Mesenchymal stem cell (in vitro differentiated cells and primary cell): ENCODE measurements at regions not wholly inside any gene's neighbourhood (a gene's known extent, or its start where the extent isn't known, plus 50 kb on each side); places are given as distances from the start of the nearest gene placed in this dataset.

ENCODE experiments used
- DNase-seq: peaks from one replicate; pipeline ENCODE4 v3.0.0-alpha.2; 2013
- H2AFZ ChIP-seq: one replicate; pipeline ENCODE4 v1.6.1; 2013; ENCODE audit warnings: low read depth, mild to moderate bottlenecking, control low read depth, inconsistent platforms, low read length, moderate library complexity
- H2AK5ac ChIP-seq: 2 replicates; pipeline ENCODE4 v1.6.1; 2013; ENCODE audit warnings: low read length, moderate library complexity, mild to moderate bottlenecking, inconsistent platforms; ENCODE audit not compliant: severe bottlenecking
- H2BK120ac ChIP-seq: one replicate; pipeline ENCODE4 v1.6.1; 2013; ENCODE audit warnings: low read depth, mild to moderate bottlenecking, inconsistent platforms, low read length, moderate library complexity
- H2BK12ac ChIP-seq, 2 experiments: one replicate each; pipeline ENCODE4 v1.6.1; 2013; ENCODE audit warnings: inconsistent platforms in 2 of 2, low read length in 2 of 2, mild to moderate bottlenecking in 2 of 2, moderate library complexity in 2 of 2, control low read depth in 1 of 2
- H2BK15ac ChIP-seq: one replicate; pipeline ENCODE4 v1.6.1; 2013; ENCODE audit warnings: mild to moderate bottlenecking, low read depth, inconsistent platforms; ENCODE audit not compliant: poor library complexity, severe bottlenecking
- H2BK5ac ChIP-seq: 2 replicates; pipeline ENCODE4 v1.6.1; 2013; ENCODE audit warnings: low read depth, mild to moderate bottlenecking, low read length, control low read depth, inconsistent platforms; ENCODE audit not compliant: poor library complexity, severe bottlenecking
- H3K14ac ChIP-seq, 2 experiments: one replicate each; pipeline ENCODE4 v1.6.1; 2013; ENCODE audit warnings: inconsistent platforms in 2 of 2, low read length in 2 of 2, control low read depth in 1 of 2, mild to moderate bottlenecking in 1 of 2, moderate library complexity in 1 of 2
- H3K18ac ChIP-seq, 2 experiments: one replicate each; pipeline ENCODE4 v1.6.1; 2013; ENCODE audit warnings: inconsistent platforms in 2 of 2, low read length in 2 of 2, control low read depth in 1 of 2, low read depth in 1 of 2, mild to moderate bottlenecking in 1 of 2
- H3K23ac ChIP-seq, 2 experiments: one replicate each; pipeline ENCODE4 v1.6.1; 2013; ENCODE audit warnings: inconsistent platforms in 2 of 2, low read length in 2 of 2, mild to moderate bottlenecking in 2 of 2, moderate library complexity in 2 of 2, control low read depth in 1 of 2
- H3K27ac ChIP-seq: 2 replicates; pipeline ENCODE4 v1.5.1; 2013; ENCODE audit warnings: mild to moderate bottlenecking, moderate library complexity, low read length, control low read depth, inconsistent platforms; ENCODE audit not compliant: poor library complexity, severe bottlenecking
- H3K27me3 ChIP-seq, 2 experiments: 2 replicates each; pipeline versions ENCODE4 v1.6.1 to v1.7.0; 2013; ENCODE audit warnings: low read length in 2 of 2, mild to moderate bottlenecking in 2 of 2, moderate library complexity in 2 of 2, control low read depth in 1 of 2, inconsistent platforms in 1 of 2; ENCODE audit not compliant: control insufficient read depth in 1 of 2, insufficient read depth in 1 of 2
- H3K36me3 ChIP-seq, 2 experiments: 2 replicates each; pipeline versions ENCODE4 v1.6.1 to v1.7.0; 2013; ENCODE audit warnings: low read length in 2 of 2, control low read depth in 1 of 2, inconsistent platforms in 1 of 2, low read depth in 1 of 2, mild to moderate bottlenecking in 1 of 2; ENCODE audit not compliant: insufficient read depth in 2 of 2, control insufficient read depth in 1 of 2
- H3K4ac ChIP-seq, 2 experiments: one replicate each; pipeline ENCODE4 v1.6.1; 2013; ENCODE audit warnings: inconsistent platforms in 2 of 2, low read length in 2 of 2, mild to moderate bottlenecking in 2 of 2, moderate library complexity in 2 of 2, control low read depth in 1 of 2, low read depth in 1 of 2
- H3K4me1 ChIP-seq: 2 replicates; pipeline ENCODE4 v1.6.1; 2013; ENCODE audit warnings: low read depth, low read length, control low read depth; ENCODE audit not compliant: control insufficient read depth, insufficient read depth
- H3K4me2 ChIP-seq: 2 replicates; pipeline ENCODE4 v1.6.1; 2013; ENCODE audit warnings: low read length, mild to moderate bottlenecking, inconsistent platforms; ENCODE audit not compliant: poor library complexity, severe bottlenecking
- H3K4me3 ChIP-seq, 2 experiments: 2 replicates each; pipeline versions ENCODE4 v1.5.1 to v1.7.0; 2013; ENCODE audit warnings: low read length in 2 of 2, mild to moderate bottlenecking in 2 of 2, control low read depth in 1 of 2, low read depth in 1 of 2; ENCODE audit not compliant: insufficient read depth in 1 of 2
- H3K79me1 ChIP-seq: replicated peaks from 2 replicates; pipeline ENCODE4 v1.6.1; 2013; ENCODE audit warnings: mild to moderate bottlenecking, control low read depth, low read length, inconsistent platforms; ENCODE audit not compliant: poor library complexity, severe bottlenecking
- H3K9ac ChIP-seq: 2 replicates; pipeline ENCODE4 v1.7.0; 2013; ENCODE audit warnings: mild to moderate bottlenecking, low read length, moderate library complexity
- H3K9me3 ChIP-seq: 2 replicates; pipeline ENCODE4 v1.7.0; 2013; ENCODE audit warnings: mild to moderate bottlenecking, low read length; ENCODE audit not compliant: control insufficient read depth
- H4K8ac ChIP-seq: one replicate; pipeline ENCODE4 v1.6.1; 2013; ENCODE audit warnings: inconsistent platforms, mild to moderate bottlenecking, low read length, moderate library complexity
- H4K91ac ChIP-seq: one replicate; pipeline ENCODE4 v1.6.1; 2013; ENCODE audit warnings: mild to moderate bottlenecking, low read length, inconsistent platforms
- WGBS: methylation state at CpG from one replicate; pipeline ENCODE4 v1.1.7; 2013; ENCODE audit warnings: mixed read lengths; 5-methylcytosine and 5-hydroxymethylcytosine counted together

DNA sequence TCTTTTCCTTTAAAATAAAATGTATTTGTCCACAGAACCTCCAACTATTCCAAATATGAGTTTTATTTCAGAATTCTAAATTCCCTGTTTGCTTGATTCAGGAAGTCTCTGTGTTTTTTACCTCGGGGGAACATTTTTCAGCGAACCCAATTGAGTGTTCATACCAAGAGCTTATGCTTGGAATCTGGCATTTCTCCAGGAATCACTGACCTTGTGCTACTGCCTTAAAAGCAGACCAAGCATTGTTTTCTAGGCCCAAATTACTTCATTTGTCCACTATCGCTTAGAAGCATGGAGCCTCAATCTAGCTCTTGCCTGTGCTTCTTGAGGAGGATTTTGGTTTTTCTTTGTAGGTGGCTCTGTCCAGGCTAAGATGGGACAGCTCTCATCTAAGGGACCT lies 59.4 kb downstream of the EBLN1 start:
- Histone ChIP-seq H2BK5ac (no peak overlapping the region), H4K91ac (no peak overlapping the region), H3K4me2 (no peak overlapping the region), H3K4me3 (no peak overlapping the region), H2BK120ac (no peak overlapping the region), H2AFZ (no peak overlapping the region), H2AK5ac (no peak overlapping the region), H3K9ac (no peak overlapping the region), H3K9me3 (peaks cover 2% of the 10 kb centered on the region), H4K8ac (no peak overlapping the region), H3K36me3 (no peaks in the 10 kb centered on the region), H2BK15ac (no peak overlapping the region), H3K18ac (no peak overlapping the region), H3K23ac (no peak overlapping the region), H2BK12ac (no peak overlapping the region), H3K27ac (no peak overlapping the region), H3K4ac (no peak overlapping the region), H3K27me3 (no peaks in the 10 kb centered on the region), H3K79me1 (no peaks in the 10 kb centered on the region), H3K14ac (no peak overlapping the region), H3K4me1 (no peaks in the 10 kb centered on the region)
- DNase-seq, result no peak
- WGBS, result 82% methylated on average over 3 of the region's 3 CpGs

DNA sequence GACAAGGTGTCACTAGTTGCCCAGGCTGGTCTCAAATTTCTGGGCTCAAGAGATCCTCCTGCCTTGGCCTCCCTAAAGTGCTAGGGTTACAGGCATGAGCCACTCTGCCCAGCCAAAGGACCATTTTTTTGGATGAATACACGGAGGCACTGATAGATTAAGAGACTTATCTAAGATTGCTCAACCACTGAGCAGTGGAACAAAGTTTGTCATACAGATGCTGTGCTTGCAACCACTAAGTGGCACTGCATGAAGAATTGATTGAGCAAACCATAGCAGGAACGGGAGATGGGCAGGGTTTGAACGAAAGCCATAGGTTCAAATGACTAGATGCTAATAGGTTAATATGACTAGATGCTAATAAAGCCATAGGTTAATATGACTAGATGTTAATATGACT lies 61.1 kb downstream of the EBLN1 start:
- no peak for DNase-seq
- no peaks in the 10 kb centered on the region for H3K79me1 ChIP-seq
- H3K4ac ChIP-seq, result no peak overlapping the region
- WGBS, result 76% methylated on average over 3 of the region's 3 CpGs
- H3K27ac ChIP-seq, result no peak overlapping the region
- peaks cover 8% of the 10 kb centered on the region for H3K9me3 ChIP-seq
- H2BK15ac ChIP-seq, result no peak overlapping the region
- no peaks in the 10 kb centered on the region for H3K36me3 ChIP-seq
- H3K4me3 ChIP-seq, result no peak overlapping the region
- H3K9ac ChIP-seq, result no peak overlapping the region
- H2BK12ac ChIP-seq, result no peak overlapping the region
- H3K14ac ChIP-seq, result no peak overlapping the region
- H3K27me3 ChIP-seq, result no peaks in the 10 kb centered on the region
- H2BK120ac ChIP-seq, result no peak overlapping the region
- H2AFZ ChIP-seq, result no peak overlapping the region
- H3K18ac ChIP-seq, result no peak overlapping the region
- no peak overlapping the region for H2BK5ac ChIP-seq
- H3K4me1 ChIP-seq, result no peaks in the 10 kb centered on the region
- H4K91ac ChIP-seq, result no peak overlapping the region
- H3K23ac ChIP-seq, result no peak overlapping the region
- H2AK5ac ChIP-seq, result no peak overlapping the region
- no peak overlapping the region for H4K8ac ChIP-seq
- no peak overlapping the region for H3K4me2 ChIP-seq

DNA sequence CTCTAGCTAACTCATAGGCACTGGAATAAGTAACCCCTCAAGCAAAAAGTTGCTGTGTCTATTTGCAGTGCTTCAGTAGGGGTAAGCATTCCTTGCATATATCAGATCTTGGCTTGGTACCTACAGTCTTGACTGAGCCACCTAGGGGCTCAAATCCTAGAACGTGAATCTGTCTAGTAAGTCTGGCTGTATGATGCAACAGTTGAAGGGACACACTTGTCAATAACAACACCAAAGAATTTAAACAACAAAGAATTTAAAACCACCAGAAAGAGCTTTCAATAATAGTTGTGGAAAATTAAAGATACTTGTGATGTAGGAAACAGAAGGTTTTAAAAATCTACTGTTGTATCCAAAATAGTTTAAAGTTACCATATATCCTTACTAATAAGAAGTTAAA lies 65.4 kb downstream of the EBLN1 start:
- Histone ChIP-seq H2BK15ac (no peak overlapping the region), H2BK12ac (no peak overlapping the region), H3K4me2 (no peak overlapping the region), H3K23ac (no peak overlapping the region), H2BK120ac (no peak overlapping the region), H3K14ac (no peak overlapping the region), H3K9me3 (peaks cover 21% of the 10 kb centered on the region), H2BK5ac (no peak overlapping the region), H3K4me1 (no peaks in the 10 kb centered on the region), H3K27ac (no peak overlapping the region), H3K79me1 (no peaks in the 10 kb centered on the region), H2AK5ac (no peak overlapping the region), H3K27me3 (no peaks in the 10 kb centered on the region), H3K4me3 (no peak overlapping the region), H3K9ac (no peak overlapping the region), H3K18ac (no peak overlapping the region), H3K4ac (no peak overlapping the region), H4K8ac (no peak overlapping the region), H2AFZ (no peak overlapping the region), H3K36me3 (no peaks in the 10 kb centered on the region), H4K91ac (no peak overlapping the region)
- no peak for DNase-seq
- 73% methylated on average over 1 of the region's 1 CpG for WGBS

DNA sequence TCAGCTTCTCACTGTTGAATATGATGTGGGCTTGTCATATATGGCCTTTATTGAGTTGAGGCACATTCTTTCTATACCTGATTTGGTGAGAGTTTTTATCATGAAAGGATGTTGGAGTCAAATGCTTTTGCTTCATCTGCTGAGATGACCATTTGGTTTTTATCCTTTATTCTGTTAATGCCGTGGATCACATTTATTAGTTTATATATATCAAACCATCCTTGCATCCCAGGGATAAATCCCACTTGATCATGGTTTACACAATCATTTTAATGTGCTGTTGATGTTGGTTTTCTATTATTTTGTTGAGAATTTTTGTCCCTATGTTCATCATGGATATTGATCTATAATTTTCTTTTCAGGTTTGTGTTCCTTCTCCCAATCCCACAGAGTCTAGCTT lies 67.0 kb downstream of the EBLN1 start:
- no peaks in the 10 kb centered on the region for H3K36me3 ChIP-seq
- no CpG with 5 or more reads among the region's 1 CpG for whole genome bisulfite sequencing
- H4K8ac ChIP-seq, result no peak overlapping the region
- no peak overlapping the region for H2BK12ac ChIP-seq
- no peak overlapping the region for H3K18ac ChIP-seq
- H3K27ac ChIP-seq, result no peak overlapping the region
- no peak overlapping the region for H3K4me3 ChIP-seq
- H3K9ac ChIP-seq, result no peak overlapping the region
- no peak overlapping the region for H2AK5ac ChIP-seq
- H3K23ac ChIP-seq, result no peak overlapping the region
- H2BK15ac ChIP-seq, result no peak overlapping the region
- H2BK120ac ChIP-seq, result no peak overlapping the region
- peaks cover 21% of the 10 kb centered on the region for H3K9me3 ChIP-seq
- no peak overlapping the region for H2AFZ ChIP-seq
- no peak overlapping the region for H3K4me2 ChIP-seq
- DNase-seq, result no peak
- no peaks in the 10 kb centered on the region for H3K27me3 ChIP-seq
- no peak overlapping the region for H4K91ac ChIP-seq
- no peak overlapping the region for H2BK5ac ChIP-seq
- no peaks in the 10 kb centered on the region for H3K4me1 ChIP-seq
- no peaks in the 10 kb centered on the region for H3K79me1 ChIP-seq
- H3K14ac ChIP-seq, result no peak overlapping the region
- H3K4ac ChIP-seq, result no peak overlapping the region
